A172 (cell line): ENCODE measurements at regions not wholly inside any gene's neighbourhood (a gene's known extent, or its start where the extent isn't known, plus 50 kb on each side); places are given as distances from the start of the nearest gene placed in this dataset.
"Not testable (repeated sequence)": the region's sequence is repeated elsewhere in the genome, so short reads cannot be mapped to it uniquely, and the experiment has no call there.

Source experiments
- DNase-seq: peaks from one replicate; pipeline ENCODE4 v3.0.0-alpha.2; 2015; ENCODE audit warnings: low spot score

DNA sequence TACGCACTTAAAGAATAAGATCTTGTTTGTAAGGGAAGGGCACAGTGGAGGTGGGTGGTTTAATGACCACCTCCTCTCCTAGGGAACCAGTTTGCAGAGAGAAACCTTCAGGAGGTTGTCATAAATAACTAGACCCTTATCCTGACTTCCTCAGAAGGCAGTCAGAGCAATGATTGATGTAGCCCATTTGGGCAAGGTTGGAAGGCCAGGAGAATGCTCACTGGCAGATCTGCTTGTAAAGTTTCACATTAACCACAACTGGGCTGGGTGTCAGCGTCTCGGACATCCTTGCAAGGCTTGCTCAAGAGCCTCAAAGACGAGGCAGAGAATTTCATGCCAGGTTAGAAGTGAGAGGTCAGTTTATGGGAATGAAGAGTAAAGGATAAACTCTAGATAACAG lies 87.6 kb upstream of the TRABD2B start:
- peak; percentile 64 for DNase-seq

GRCh38 chr1:48082271-48082962 lies 85.2 kb upstream of the TRABD2B start:
- DNase-seq, result peak; percentile 55

- DNase-seq, result no peak
These were observed 83.4 kb upstream of the TRABD2B start for GRCh38 chr1:48080331-48081255.

- no peak for DNase-seq
These were observed 81.9 kb upstream of the TRABD2B start for GRCh38 chr1:48079096-48079495.

GRCh38 chr1:48077795-48078222 lies 80.6 kb upstream of the TRABD2B start:
- DNase-seq, result peak; percentile 62

- no peak for DNase-seq
These were observed 78.8 kb upstream of the TRABD2B start for GRCh38 chr1:48076017-48076416.

DNA sequence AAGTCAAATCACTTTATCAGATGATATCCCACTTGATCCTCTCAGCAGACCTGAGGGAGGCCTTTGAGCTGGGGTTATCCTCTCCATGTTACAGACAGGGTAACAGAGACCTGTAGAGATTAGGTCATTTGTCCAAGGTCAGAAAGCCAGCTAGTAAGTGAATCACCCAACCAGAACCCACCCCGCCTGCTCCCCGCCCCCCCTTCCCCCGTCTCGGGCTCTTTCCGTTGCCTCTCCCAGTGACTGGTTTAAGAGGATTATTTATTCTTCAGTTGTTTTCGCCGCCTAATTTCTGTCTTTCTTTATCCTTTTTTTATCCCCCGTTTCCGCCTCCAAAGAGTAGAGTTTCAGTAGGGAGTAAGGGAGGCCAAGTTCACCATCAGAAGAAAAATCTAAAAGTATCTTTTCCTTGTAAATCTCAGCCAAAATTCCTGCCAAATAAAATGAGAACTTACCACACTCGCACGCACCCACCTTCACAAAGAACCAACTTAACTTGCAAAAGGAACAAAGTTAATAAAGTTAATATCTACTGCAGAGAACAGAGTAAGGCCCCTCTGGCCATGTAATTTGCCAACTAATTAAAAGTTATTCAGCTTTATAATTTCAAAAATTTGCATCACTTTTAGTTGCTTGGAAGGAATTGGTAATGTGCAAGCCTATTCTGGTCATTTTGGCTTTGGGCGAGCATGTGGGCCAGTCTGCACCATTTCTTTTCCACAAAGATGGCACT lies 76.8 kb upstream of the TRABD2B start:
- DNase-seq, result no peak

DNA sequence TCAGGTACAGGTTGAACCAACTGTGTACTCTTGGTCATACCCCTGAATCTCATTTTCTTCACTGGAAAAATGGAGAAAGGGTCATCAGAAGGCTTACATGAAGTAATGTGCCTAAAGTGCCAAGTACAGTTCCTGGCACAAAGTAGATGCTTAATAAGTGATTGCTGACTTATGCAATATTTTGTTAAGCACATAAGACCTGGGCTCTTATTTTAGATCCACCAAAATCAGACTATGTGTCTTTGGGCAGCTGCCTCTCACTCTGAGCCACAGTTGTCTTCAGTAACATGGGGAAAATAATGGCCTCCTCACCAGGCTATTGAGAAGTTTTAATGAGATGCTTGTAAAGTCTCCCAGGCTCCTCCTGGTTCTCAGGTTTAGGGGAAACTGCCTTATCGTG lies 74.3 kb upstream of the TRABD2B start:
- no peak for DNase-seq

DNA sequence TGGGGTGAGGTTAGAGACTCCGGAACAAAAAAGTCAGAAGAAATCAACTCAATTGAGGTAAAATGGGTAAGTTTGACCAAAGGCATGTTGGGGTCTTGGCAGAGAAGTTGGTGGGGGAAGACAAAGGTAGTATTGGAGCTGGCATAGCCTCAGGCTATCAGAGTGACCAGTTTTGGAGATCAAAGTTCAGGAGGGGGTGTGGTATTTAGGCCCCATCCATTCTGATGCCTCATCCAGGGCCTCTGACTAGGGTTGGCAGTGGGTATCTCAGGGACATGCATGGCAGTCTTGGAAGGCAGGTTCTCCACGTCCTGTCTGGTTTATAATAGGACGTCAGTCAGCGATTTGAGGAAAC lies 73.2 kb upstream of the TRABD2B start:
- no peak for DNase-seq

DNA sequence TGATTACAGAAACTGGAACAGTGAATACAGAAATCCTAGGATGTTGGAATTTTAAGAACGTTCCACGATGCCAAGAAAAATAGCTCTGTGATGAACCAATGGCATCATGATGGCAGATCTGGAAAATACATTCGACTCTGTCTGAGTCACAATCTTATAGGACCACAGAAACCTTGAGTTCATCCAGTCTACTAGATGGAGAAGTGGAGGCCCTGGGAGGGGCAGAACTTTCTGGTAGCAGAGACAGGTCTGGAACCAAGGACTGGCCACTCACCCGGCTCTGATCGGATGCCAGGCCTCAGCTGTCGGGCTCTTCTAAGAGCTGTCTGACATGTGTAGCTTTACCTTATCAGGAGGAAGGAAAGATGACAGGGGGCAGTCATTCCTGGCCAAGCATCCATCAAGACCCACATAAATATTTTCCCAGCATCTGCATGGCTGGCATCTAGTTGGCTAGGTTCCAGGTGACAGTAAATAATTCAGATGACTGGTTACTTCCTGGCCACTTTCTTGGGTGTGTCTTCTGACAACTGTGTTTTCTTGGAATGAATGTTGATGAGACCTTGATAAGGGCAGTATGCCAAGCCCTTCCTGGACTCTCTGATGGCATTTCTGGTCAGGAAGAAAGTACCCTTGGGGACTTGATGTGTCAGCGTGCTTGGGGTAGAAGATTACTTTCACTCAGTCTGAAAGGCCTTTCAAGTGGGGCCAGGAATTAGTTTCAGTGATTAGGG lies 72.6 kb upstream of the TRABD2B start:
- DNase-seq, result peak; percentile 97

GRCh38 chr1:48068206-48068605 lies 71.0 kb upstream of the TRABD2B start:
- no peak for DNase-seq

DNA sequence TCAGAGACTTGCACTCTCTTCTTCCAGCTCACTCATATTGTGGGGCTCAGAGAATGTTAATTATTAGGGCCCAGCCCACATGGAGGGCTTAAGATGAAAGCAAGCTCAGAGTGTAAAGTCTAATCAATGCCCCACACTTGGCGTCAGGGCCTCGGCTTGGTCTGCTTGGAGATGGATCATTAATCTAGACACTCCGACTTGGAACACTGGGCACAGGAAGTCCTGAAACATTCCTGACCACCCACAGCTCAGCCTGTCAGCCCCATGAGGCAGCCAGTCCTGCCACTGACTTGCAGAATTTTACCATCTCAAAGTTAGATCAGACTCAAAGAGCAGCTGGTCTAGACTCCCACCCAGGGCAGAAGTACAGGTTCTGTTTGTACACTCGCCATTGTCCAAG lies 69.8 kb upstream of the TRABD2B start:
- DNase-seq, result peak; percentile 53

DNA sequence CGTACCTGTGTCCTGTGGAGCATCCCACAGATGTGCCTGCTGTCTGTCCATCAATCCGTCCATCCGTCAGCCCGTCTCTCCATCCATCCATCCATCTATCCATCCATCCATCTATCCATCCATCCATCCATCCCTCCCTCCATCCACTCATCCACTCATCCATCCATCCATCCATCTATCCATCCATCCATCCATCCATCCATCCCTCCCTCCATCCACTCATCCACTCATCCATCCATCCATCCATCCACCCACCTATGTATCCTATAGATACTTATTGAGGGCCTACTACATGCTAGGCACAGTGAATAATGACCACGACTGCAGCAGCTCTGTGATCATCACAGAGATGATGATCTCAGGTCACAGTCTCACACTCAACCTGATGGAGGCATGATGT lies 67.5 kb upstream of the TRABD2B start:
- DNase-seq, result not testable (repeated sequence)

DNA sequence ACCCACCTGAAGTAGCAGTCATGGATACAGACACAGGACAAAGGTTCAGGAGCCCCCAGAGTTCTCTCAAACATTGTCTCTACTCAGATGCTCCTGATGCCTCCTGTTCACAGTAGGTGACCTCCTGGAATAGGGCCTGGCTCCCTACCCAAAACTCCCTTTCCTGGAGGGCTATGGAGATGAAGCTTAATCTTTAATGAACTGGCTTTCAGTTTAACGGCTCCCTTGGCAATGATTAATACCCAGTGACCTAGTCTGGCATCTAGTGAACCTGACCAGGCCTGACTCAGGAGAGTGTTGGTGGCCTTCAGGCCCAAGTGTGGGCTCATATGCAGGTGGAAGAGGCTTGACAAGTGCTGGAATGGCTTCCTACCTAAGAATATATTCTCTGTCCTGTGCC lies 65.2 kb upstream of the TRABD2B start:
- DNase-seq, result no peak

GRCh38 chr1:48061162-48062136 lies 64.3 kb upstream of the TRABD2B start:
- peak; percentile 59 for DNase-seq

DNA sequence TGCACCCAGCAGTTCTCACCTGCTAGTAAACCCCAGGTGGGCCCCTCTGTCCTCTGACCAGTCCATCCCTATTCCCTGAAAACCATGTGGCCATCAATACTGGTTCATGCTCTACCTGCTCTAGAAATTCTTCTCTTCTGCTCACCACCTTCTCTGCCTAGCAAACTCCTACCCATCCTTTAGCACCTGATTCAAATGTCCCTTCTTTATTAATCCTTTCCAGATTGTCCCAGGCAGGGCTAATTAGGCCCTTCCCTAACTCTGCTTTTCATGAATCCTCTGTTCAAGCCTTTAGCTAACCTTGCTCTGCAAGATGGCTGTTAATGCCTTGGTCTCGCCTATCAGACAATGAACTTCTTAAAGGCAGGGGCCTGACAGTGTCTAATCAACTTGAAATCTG lies 62.1 kb upstream of the TRABD2B start:
- no peak for DNase-seq

DNA sequence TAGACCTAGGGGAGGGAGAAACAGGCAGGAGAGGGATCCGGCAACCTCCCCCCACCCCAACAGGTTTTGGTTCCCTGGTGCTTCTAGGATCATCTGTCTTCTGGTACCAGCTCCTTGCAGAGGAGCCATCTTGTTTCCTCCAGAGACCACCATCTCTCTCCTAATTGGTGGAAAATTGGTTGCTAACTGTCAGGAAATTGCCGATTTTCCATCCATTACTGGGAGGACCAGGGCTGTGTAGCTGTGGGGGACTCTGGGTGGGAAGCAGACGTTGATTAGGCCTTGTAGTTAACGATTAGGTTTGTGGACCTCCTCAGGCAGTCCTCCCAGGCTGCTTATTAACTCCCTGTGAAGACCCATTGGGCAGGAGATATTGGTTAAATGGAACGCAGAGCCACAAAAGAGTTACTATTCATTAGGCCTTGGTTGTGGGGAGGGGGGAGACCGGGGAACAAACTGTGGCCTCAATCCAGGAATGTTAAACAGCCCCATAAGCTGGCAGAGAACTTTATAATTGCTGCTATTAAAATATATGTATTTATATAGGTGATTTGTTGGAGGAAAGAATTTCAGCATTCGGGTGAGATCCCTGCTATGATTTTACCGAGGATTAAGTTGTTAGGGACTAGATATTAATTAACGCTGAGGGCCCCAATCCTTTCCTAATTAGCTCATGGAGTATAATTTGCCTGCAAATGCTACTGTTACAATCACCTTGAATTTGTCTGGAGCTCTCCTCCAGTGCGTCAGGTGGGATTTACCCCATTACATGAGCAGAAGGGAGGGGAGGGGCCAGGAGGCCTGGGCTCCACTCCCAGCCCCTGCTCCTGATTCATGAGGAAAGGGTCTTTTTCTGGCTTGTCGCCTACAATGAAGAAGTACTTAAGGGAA lies 61.2 kb upstream of the TRABD2B start:
- DNase-seq, result no peak

DNA sequence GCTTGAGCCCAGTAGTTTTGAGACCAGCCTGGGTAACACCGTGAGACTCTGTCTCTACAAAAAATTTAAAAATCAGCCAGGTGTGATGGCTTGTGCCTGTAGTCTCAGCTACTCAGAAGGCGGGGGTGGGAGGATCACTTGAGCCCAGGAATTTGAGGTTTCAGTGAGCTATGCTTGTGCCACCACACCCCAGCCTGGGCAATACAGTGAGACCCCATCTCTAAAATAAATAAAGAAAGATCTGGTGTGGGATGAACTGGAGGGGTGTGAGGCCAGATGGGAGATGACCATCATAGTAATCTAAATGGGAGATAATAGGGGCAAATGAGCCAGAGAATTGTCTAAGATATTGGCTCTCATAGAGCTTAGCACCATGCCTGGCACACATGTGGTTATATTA lies 60.1 kb upstream of the TRABD2B start:
- no peak for DNase-seq
